SKM-1 (cell line): ENCODE measurements at regions not wholly inside any gene's neighbourhood (a gene's known extent, or its start where the extent isn't known, plus 50 kb on each side); places are given as distances from the start of the nearest gene placed in this dataset.

Experiments
- DNase-seq: peaks from one replicate; lab custom pipeline; 2025; ENCODE audit not compliant: unreplicated experiment; lab: John Stamatoyannopoulos, UW

DNA sequence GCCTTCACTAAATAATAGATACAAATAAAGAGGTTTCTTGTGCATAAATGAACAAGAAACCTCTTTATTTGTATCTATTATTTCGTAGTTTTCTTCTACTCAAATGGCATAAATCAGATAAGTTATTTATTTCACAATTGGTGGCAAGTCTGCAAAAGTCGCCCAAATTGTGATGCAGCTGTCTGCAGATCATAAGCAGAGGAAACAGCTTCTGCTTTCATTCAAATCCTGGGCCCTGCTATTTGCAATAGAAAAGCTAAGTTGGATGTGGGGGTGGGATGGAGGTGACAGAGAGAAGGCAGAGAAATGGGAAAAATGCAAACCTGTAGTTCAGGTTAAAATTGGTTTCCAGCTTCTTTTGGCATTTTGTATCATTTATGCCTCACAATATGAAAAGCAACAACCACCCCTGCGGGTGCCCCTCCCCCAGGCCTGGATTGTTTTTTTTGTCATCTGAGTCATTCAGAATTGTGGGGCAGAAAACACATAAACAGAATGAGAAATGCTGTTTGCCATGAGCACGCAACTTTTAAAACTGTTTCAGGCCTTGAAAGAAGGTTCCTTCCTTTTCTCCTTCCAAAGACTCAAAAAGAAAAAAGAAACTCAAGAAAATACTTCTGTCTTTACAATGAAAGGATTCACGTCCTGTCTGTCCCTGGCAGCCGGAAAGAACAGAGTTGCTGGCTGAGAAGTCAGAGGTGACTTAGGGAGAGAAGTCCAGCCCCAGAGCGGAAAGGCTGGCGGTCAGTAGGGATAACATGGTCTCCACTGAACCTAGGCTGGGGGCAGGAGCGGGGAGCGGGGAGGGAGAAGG, 132.9 kb downstream of the BAMBI start:
- no peak for DNase-seq

DNA sequence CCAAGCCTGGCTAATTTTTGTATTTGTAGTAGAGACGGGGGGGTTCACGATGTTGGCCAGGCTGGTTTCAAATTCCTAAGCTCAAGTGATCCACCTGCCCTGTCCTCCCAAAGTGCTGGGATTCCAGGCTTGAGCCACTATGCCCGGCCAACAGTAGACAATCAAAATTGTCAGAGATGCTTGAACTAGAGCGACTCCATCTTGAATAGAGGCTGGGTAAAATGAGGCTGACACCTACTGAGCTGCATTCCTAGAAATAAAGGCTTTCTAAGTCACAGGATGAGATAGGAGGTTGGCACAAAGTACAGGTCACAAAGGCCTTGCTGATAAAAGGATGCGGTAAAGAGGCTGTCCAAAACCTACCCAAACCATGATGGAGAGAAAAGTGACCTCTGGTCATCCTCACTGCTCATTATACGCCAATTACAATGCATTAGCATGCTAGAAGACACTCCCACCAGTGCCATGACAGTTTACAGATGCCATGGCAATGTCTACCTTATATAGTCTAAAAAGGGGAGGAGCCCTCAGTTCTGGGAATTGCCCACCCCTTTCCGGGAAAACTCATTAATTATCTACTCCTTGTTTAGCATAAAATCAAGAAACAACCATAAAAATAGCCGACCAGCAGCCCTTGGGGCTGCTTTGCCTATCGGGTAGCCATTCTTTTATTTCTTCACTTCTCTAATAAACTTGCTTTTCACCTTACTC, 134.5 kb downstream of the BAMBI start:
- no peak for DNase-seq

DNA sequence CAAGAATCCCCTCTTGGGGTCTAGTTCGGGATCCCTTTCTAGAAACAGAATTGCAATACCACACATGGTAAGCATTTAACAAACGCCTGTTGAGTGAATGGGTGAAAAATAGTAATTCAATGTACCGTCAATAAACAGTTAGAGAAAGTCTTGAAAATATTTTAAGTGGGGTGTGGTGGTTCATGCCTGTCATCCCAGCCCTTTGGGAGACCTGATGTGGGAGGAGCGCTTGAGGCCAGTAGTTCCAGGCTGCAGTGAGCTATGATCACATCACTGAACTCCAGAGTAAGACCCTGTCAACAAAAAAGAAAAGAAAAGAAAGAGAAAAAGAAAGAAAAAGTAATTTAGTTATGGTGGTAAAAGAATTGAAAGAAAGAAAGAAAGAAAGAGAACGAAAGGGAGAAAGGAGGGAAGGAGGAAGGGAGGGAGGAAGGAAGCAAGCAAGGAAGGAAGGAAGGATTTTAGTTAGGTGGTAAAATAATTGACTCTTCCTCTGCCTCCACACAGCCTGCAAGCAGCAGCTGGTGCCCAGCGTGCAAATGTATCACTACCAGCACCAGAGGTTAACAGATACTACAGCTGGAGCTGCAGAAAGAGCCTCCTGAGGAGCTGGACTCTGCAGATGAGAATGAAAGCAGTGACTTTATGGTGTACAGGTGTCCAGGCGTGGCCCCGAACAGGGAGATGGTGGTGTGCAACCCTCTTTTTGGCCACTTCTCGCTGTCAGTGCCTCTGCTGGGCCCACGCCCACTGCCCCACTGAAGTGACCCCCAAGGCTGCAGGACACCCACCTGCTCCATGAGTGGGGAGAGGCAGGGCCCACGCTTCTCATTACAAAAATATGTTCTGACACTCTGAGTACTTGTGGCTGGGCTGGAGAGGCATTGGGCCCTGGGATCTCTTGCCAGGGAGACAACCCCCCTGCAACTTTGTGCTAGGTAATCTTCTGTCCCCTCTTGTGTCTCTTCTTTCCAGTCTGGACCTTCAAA, 135.4 kb downstream of the BAMBI start:
- no peak for DNase-seq

DNA sequence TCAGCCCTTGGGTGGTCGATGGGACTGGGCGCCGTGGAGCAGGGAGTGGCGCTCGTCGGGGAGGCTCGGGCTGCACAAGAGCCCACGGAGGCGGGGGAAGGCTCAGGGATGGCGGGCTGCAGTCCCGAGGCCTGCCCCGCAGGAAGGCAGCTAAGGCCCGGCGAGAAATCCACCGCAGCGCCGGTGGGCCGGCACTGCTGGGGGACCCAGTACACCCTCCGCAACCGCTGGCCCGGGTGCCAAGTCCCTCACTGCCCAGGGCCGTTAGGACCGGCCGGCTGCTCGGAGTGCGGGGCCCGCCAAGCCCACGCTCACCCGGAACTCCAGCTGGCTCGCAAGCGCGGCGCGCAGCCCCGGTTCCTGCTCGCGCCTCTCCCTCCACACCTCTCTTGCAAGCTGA, 138.4 kb downstream of the BAMBI start:
- DNase-seq, result no peak

DNA sequence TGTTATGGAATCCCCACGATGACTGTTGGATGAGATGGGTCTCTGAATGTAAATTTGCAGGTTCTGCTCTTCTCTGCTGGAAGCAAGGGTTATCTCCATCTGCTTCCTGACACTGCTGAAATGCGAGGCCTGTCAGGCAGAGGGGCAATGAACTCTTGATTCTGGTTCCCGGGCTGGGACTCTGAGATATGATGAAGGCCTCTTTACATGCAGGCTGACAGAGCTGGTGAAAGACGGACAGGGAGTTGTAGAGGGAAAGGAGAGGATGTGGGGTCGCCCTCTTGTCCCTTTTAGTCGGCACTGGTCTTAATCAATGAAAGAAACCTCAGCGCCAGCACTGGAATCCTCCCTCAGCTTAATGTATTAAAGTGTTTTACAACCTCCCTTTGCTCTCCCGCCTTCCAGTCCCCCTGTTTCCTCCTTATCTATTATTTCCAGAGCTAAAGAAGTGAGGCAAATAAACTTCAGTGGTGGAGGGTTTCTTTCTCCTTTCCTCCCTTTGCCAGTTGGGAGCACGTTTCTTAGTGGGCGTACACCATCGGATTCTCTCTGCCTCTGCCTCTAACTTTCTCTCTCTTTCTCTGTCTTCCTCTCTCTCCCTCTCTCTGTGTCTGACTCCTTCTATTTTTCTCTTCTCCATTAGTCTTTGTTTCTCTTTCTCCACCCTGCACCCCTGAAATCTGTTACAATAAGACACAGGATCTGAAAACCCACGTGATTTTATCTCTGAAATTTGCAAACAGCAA, 145.6 kb downstream of the BAMBI start:
- no peak for DNase-seq

DNA sequence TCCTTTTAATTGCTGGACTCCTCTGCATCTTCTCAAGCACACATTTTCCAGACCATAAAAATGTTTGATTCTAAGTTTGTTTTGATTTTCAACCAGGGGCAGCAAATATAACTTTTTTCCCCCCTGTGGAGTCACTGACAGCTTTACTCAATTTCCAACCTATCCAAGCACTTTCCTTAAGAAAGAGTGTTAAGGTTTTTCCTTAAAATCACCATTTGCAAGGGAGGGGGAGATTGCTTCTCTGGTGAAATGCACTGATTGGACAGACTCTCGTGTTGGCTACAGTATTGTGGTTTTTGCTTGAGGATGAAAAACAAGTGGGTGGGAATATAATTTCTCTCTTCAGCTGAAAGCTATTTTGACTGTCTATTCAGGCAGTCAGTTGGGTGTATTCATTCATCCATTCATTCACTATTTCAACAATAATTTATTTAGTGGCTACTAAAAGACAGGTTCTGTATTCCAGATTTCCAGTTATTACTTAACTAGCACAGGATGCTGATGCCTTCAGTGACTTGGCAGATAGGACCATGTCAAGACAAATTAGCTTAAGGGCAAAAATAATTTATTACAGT, 146.3 kb downstream of the BAMBI start:
- DNase-seq, result no peak

DNA sequence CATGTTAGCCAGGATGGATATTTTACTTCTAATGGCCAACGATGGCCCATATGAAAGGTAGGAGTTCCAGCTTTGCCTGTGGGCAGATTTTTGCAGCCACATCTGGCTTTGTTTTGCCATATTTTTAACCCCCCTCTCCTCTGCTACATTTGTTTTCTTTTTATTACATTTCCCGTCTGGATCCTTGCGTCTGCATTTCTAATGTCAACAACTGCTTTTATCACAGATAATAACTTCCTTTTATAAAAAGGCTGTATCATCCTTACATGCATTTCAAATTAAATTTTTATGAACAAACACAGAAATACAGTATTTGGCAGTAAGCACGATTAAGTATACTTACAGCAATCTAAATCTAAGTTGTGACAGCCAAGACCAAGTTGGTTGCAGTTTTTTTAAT, 156.0 kb downstream of the BAMBI start:
- DNase-seq, result no peak

DNA sequence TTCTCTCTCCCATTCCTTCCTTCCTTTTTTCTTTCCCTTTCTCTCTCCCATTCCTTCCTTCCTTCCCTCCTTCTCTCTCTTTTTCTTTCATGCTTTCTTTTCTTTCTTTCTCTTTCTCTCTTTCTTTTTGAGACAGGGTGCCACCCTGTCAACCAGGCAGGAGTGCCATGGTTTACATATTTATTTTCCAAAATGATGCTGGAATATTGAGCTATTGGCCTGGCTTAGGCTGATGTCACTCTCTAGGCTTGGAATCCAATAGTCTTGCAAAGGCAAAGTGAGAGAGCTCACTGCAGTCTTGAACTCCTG, 159.1 kb downstream of the BAMBI start:
- no peak for DNase-seq

DNA sequence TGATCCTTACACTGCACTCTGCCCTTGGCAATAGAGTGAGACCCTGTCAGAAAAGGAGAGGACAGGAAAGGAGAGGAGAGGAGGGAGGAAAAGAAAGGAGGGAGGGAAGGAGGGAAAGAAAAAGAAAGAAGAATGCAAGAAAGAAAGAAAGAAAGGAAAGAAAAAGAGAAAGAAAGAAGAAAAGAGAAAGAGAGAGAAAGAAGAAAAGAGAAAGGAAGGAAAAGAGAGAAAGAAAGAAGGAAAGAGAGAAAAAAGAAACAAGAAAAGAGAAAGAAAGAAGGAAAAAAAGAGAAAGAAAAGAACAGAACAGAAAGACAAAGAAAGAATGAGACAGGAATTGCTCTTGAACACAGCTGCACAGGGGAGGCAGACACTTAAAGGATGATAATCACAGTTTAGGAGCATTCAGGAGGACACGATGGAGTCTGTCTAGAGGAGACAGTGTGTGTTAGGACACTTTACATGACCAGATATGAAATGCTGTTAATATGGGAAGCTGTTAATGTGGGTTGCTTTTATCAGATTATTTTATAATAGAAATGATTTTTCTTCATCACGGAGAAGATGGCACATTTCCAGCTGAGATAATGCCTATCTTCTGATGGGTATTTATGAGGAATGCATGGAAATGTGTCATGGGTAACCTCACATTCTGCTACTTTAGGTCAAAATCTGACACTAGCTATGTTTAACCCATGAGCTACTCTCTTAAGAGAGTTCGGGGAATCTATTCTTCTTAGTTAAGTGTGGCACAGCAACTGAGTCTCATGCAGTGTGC, 160.5 kb downstream of the BAMBI start:
- no peak for DNase-seq

DNA sequence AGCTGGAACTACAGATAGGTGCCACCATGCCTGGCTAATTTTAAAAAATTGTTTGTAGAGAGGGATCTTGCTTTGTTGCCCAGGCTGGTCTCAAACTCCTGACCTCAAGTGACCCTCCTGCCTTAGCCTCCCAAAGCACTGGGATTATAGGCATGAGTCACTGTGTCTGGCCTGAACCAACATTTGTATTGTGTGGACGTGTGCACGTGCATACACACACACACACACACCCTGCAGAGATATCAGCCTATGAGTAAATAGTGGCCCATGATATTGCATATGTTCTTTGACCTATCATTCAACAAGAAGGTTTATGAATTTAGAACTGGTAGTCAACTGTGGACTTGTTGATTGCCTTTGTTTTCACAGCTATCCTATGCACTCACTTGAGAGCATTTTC, 161.6 kb downstream of the BAMBI start:
- no peak for DNase-seq

DNA sequence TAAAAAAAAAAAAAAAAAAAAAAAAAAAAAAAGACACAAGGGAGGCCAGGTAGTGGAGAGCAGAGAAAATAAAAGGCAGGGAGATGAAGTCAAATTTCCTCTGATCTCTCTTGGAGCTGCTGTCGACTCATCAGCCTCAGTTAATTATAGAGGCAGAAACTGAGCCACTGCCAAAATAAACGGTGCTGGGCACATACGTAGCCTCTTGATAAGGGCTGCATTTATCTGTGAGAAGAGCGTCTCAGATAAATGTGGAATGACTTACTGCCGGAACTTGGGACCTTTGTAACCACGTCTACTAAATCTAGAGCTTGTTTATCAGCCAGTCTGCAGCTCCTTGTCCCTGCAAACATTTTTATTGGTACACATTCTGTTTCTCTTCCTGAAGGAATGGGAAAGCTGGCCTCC, 162.3 kb downstream of the BAMBI start:
- no peak for DNase-seq

DNA sequence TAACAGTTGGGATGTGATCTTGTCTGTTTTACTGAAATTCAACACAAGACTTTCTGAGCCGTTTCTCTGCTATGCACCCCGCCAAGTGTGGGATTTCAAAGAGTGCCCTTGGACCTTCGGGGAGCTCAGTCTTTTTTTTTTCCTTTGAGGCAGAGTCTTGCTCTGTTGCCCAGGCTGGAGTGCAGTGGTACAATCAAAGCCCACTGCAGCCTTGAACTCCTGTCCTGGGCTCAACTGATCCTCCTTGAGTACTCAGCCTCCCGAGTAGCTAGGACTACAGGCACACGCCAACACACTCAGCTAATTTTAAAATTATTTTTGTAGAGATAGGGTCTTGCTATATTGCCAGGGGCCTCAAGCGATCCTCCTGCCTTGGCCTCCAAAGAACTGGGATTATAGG, 162.9 kb downstream of the BAMBI start:
- no peak for DNase-seq

DNA sequence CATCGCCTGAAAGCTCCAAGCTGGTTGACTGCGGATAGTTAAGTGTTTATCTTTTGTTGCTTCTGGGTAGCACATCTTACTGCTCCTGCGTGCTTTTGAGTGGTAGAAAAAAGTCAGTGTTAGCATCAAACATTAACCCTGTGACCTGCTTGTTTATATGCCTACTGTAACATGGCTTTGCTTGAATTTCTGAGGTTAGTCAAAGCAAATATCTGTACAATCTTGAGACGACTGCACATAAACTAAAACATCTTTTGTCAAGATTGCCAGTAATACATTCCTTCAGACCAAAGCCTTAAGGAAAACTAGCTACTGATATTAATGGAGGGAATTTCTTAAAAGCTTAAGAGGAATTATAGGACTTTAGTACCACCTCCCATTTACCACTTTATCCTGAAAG, 163.7 kb downstream of the BAMBI start:
- DNase-seq, result no peak

DNA sequence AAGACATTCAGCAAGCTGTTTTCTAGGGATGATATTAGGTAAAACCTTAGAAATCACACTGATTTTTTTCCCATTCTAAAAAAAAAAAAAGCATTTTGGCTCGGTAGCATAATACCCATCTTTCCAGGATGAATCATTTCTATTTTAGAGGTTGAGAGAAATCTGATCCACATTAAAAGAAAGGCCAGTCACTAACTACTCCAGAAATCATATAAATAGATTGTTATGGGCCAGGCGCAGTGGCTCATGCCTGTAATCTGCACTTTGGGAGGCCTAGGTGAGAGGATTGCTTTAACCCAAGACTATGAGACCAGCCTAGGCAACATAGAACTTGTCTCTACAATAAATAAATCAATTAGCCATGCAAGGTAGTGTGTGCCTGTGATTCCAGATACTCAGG, 164.3 kb downstream of the BAMBI start:
- DNase-seq, result no peak

DNA sequence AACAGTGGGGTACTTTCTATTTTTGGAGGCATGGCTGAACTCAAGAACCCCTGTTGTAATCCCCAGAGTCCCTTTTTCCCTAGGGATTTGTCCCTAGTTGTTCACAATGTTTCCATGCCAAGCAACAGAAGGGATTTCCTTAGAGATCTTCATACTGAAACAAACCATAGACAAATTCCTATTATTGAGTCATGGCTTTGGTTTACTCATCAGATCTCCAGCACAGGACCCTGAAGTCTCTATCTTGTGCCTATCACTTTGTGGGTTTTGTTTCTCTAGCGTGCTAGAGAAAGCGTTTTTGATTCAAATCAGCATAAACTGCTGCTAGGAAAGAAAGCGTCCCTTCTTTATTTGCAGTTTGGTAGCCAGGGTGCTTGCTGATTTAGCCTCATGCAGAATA, 165.0 kb downstream of the BAMBI start:
- DNase-seq, result no peak

DNA sequence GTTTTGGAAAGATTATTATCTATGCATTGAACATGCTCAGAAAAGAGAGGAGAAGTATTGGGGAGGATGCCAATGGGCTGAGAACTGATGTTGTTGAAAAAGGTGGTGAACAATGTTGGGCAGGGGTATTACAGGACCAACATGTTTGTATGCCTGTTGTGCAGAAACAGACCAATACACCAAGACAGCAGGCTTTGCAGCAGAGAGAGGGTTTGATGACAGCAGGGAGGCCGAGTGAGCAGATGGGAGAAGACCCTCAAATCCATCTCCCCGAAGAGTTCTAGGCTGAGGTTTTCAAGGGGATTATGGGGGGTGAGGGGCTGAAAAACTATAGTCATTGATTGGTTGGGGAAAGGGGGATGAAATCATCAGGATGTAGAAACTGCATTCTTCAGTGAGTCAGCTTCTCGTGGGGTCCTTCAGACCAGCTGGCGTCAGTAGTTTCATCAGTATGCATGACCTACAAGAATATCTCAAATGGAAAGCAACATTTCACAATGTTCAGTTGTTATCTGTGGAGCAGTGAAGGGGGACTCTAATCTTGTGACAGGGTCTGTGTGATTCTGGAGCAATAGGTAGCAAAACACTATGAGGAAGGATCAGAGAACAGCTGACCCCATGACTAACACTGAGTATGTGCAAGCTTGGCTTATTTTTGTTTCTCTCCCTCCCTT, 167.8 kb downstream of the BAMBI start:
- no peak for DNase-seq

DNA sequence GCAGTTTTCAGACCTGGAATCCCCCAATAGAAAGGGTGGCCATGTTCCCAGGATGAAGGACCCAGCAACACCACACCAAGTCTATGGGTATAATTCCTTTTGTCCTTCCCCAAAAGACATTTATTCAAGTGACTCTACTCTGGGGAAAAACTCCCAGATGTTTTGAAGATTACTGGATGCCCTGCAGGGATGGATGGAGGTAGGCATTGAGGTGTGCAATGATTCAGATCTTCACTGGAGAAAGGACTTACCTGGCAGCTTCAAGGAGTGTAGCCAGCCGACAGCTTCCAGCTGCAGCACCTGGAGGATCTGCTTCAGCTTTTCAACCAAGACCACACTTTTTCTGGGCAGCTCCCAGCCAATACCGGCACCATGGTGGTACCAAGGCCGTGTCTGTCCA, 172.0 kb downstream of the BAMBI start:
- no peak for DNase-seq

DNA sequence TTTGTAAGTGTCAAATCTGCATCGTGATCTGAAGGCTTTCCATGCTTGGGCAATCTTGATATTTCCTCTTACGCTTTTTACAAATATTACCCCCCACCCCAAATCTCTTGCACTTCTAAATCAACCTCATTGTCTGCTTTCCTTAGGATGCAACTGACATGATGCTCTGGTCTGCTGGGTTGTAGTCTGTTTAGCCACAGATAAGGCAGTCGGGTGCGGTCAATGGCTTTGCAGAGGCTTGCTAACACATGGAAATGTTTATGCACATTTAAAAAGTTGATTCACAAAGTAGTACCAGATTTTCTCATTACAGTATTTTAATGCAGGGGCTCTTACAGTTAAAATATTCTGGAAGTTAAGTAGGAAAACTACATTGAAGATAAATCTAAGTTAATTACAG, 172.5 kb downstream of the BAMBI start:
- no peak for DNase-seq

DNA sequence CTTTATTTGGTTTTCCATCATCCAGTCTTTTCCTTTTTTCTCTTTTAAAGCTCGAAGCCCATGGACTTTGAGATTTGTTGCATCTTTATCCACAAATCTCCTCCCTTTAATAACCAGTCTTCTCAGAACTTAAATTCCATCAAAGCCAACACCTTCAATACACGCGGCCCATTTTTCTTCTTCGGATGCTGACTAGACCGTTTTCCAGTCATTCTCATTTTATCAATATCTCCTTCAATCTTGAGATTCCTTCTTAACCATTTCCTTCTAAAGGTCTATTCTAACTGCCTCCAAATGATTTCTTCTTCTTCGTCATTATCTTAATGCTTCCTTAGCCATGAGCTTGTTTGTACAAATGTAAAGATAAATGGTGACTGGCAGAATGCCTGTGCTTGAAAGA, 173.5 kb downstream of the BAMBI start:
- DNase-seq, result no peak
